ENCODE measurements at regions not wholly inside any gene's neighbourhood (a gene's known extent, or its start where the extent isn't known, plus 50 kb on each side); places are given as distances from the start of the nearest gene placed in this dataset.

DNA sequence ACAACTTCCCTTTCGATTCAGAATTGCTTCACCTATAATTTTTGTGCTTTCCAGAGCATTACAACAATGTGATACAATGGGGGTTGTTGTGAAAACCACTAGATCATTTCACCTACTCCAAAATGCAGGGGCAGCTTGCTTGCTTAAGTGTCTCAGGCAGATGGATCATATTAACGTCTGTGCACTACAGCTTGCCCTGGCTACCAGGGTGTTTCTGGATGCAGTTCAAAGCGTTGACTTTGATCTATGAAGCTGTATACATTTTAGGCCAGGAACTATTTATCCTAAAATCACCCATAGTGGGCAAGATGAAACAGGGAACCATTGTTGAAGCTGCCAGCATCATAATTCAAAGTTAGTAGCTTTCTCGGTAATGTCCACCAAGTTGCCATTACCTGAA is 339.5 kb upstream of the HSF2 start:
- in situ Hi-C loops (cut with MboI) = no loop called here
- no peaks in the 10 kb centered on the region for H3K27me3 ChIP-seq (replicated peaks in 1 of 2; ENCODE audit: control insufficient read depth in 2 of 2, insufficient read depth in 2 of 2, low read length in 1 of 2)
- ChIA-PET POLR2A (no interaction called here), SMC1A (ENCODE audit: uncharacterized antibody, unreplicated experiment) (no interaction called here), RAD21 (ENCODE audit: unreplicated experiment) (no interaction called here), CTCF (no interaction called here)
- FAIRE-seq (no peak), DNase-seq (ENCODE audit: low read depth, low spot score) (no peak), ATAC-seq (no peak)
- H3K4me2 ChIP-seq (ENCODE audit: control insufficient read depth, insufficient read depth) = no peak overlapping the region
- WGBS (ENCODE audit: insufficient coverage, insufficient replicate concordance, low lambda C conversion rate, missing lambda C conversion rate) = 29% methylated on average over 4 of the region's 4 CpGs
- no peaks in the 10 kb centered on the region for H3K4me1 ChIP-seq (ENCODE audit: control insufficient read depth, insufficient read depth, low read length)
- intact Hi-C loops (cut with micrococcal nuclease; ENCODE audit: unreplicated experiment) = no loop called here
- H4K20me1 ChIP-seq (ENCODE audit: control insufficient read depth, insufficient read depth) = no peaks in the 10 kb centered on the region
- H3K27ac ChIP-seq (ENCODE audit: control insufficient read depth, insufficient read depth) = no peak overlapping the region
- no peak overlapping the region for H2AFZ ChIP-seq (ENCODE audit: control insufficient read depth, low read depth, low read length)
- no peaks in the 10 kb centered on the region for H3K36me3 ChIP-seq (ENCODE audit: control insufficient read depth in 2 of 2, insufficient read depth in 2 of 2, low read length in 1 of 2)
- no peak overlapping the region for H3K4me3 ChIP-seq
- TF ChIP-seq TBL1XR1 (IDR thresholded peaks at IDR 0.05; ENCODE audit: low read depth, low read length) (no peak), ZBED1 (IDR thresholded peaks at IDR 0.05; ENCODE audit: borderline replicate concordance) (no peak), SMAD5 (IDR thresholded peaks at IDR 0.05; ENCODE audit: low read depth) (no peak), SMAD1 (IDR thresholded peaks at IDR 0.05; ENCODE audit: low read depth, partially characterized antibody) (no peak), ESRRA (IDR thresholded peaks at IDR 0.05; ENCODE audit: low read length) (no peak), TARDBP (IDR thresholded peaks at IDR 0.05; ENCODE audit: borderline replicate concordance) (no peak), POLR2AphosphoS2 (IDR thresholded peaks at IDR 0.05; ENCODE audit: low read depth, low read length) (no peak), TCF12 (IDR thresholded peaks at IDR 0.05; ENCODE audit: low read depth, low read length) (no peak), CBFB (IDR thresholded peaks at IDR 0.05; ENCODE audit: low read depth) (no peak), NRF1 (conservative IDR thresholded peaks at IDR 0.05; ENCODE audit: low read depth, low read length) (no peak), EED (IDR thresholded peaks at IDR 0.05; ENCODE audit: low read depth) (no peak), ETV6 (conservative IDR thresholded peaks at IDR 0.05 in 1 of 2, IDR thresholded peaks at IDR 0.05 in 1 of 2; ENCODE audit: borderline replicate concordance in 1 of 2, low read depth in 1 of 2) (no peak)
- TF ChIP-seq, protein P1, sequence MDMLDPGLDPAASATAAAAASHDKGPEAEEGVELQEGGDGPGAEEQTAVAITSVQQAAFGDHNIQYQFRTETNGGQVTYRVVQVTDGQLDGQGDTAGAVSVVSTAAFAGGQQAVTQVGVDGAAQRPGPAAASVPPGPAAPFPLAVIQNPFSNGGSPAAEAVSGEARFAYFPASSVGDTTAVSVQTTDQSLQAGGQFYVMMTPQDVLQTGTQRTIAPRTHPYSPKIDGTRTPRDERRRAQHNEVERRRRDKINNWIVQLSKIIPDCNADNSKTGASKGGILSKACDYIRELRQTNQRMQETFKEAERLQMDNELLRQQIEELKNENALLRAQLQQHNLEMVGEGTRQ (IDR thresholded peaks at IDR 0.05; ENCODE audit: borderline replicate concordance, low read depth, low read length) = no peak
- no peaks in the 10 kb centered on the region for H3K9me3 ChIP-seq (replicated peaks; ENCODE audit: control insufficient read depth, insufficient read depth, low read length)
- H3K9ac ChIP-seq (ENCODE audit: control insufficient read depth, insufficient read depth, low read length) = no peak overlapping the region
- no peaks in the 10 kb centered on the region for H3K79me2 ChIP-seq (ENCODE audit: control insufficient read depth, insufficient read depth, low read length)
- no TSS peak for BruUV-seq (replicated peaks)

Measured in GM12878 (cell line).